SK-N-SH treated with all-trans-retinoic acid at 6 μM for 48 hours (cell line): ENCODE measurements at regions not wholly inside any gene's neighbourhood (a gene's known extent, or its start where the extent isn't known, plus 50 kb on each side); places are given as distances from the start of the nearest gene placed in this dataset.

Experiments used
- ATAC-seq: fragments of 200-7000 bp; cut with Tn5 transposase; 3 replicates; pipeline ENCODE4 v1.9.1; 2020; ENCODE audit warnings: mild to moderate bottlenecking, moderate library complexity
- ARNTL ChIP-seq: fragments of 450-650 bp; formaldehyde crosslinking; IDR thresholded peaks from 2 replicates; pipeline ENCODE4 v1.5.0; 2020; ENCODE audit warnings: low read depth, mild to moderate bottlenecking, moderate library complexity, borderline replicate concordance
- BACH2 ChIP-seq: fragments of 250-450 bp; sonication (Bioruptor Pico); IDR thresholded peaks from 2 replicates; pipeline ENCODE4 v1.9.0; 2021; ENCODE audit warnings: mild to moderate bottlenecking, borderline replicate concordance
- CREB5 ChIP-seq: fragments of 250-450 bp; sonication (Bioruptor Pico); IDR thresholded peaks from 2 replicates; pipeline ENCODE4 v1.5.1; 2020; ENCODE audit warnings: low read depth, mild to moderate bottlenecking, moderate library complexity
- CSDC2 ChIP-seq: fragments of 250-450 bp; sonication (Bioruptor Pico); IDR thresholded peaks from 2 replicates; pipeline ENCODE4 v1.5.0; 2020; ENCODE audit warnings: mild to moderate bottlenecking, moderate library complexity
- CSRNP3 ChIP-seq: fragments of 250-450 bp; sonication (Bioruptor Pico); IDR thresholded peaks from 2 replicates; pipeline ENCODE4 v1.5.1; 2021; ENCODE audit warnings: mild to moderate bottlenecking, moderate library complexity
- ESRRG ChIP-seq: fragments of 250-450 bp; sonication (Bioruptor Pico); IDR thresholded peaks from 2 replicates; pipeline ENCODE4 v1.6.1; 2021; ENCODE audit warnings: mild to moderate bottlenecking
- GLIS3 ChIP-seq: fragments of 250-450 bp; sonication (Bioruptor Pico); IDR thresholded peaks from 2 replicates; pipeline ENCODE4 v1.5.0; 2020; ENCODE audit warnings: mild to moderate bottlenecking, moderate library complexity
- ISL1 ChIP-seq: fragments of 250-450 bp; sonication (Bioruptor Pico); IDR thresholded peaks from 2 replicates; pipeline ENCODE4 v2.1.2; 2022; ENCODE audit warnings: mild to moderate bottlenecking, moderate library complexity
- OSR1 ChIP-seq: fragments of 250-450 bp; sonication (Bioruptor Pico); IDR thresholded peaks from 2 replicates; pipeline ENCODE4 v1.8.0; 2022; ENCODE audit warnings: moderate library complexity, mild to moderate bottlenecking, inconsistent platforms
- PATZ1 ChIP-seq: fragments of 250-450 bp; sonication (Bioruptor Pico); IDR thresholded peaks from 2 replicates; pipeline ENCODE4 v1.8.0; 2020; ENCODE audit warnings: mild to moderate bottlenecking, moderate library complexity, borderline replicate concordance
- POU6F1 ChIP-seq: fragments of 250-450 bp; sonication (Bioruptor Pico); IDR thresholded peaks from 2 replicates; pipeline ENCODE4 v1.8.0; 2021; ENCODE audit warnings: low read depth, mild to moderate bottlenecking, moderate library complexity, borderline replicate concordance
- PPARA ChIP-seq: fragments of 250-450 bp; sonication (Bioruptor Pico); IDR thresholded peaks from 2 replicates; pipeline ENCODE4 v1.5.0; 2020; ENCODE audit warnings: mild to moderate bottlenecking, borderline replicate concordance
- RARB ChIP-seq: fragments of 250-450 bp; sonication (Bioruptor Pico); IDR thresholded peaks from 2 replicates; pipeline ENCODE4 v1.8.0; 2021; ENCODE audit warnings: mild to moderate bottlenecking, moderate library complexity
- SNAI2 ChIP-seq: fragments of 250-450 bp; sonication (Bioruptor Pico); IDR thresholded peaks from 2 replicates; pipeline ENCODE4 v1.5.0; 2020; ENCODE audit warnings: mild to moderate bottlenecking, moderate library complexity
- TCF4 ChIP-seq: fragments of 250-450 bp; sonication (Bioruptor Pico); IDR thresholded peaks from 2 replicates; pipeline ENCODE4 v1.8.0; 2021; ENCODE audit warnings: mild to moderate bottlenecking, moderate library complexity, borderline replicate concordance
- TOX ChIP-seq: fragments of 250-450 bp; sonication (Bioruptor Pico); IDR thresholded peaks from 2 replicates; pipeline ENCODE4 v1.8.0; 2021; ENCODE audit warnings: mild to moderate bottlenecking, moderate library complexity, borderline replicate concordance
- TSHZ2 ChIP-seq: fragments of 250-450 bp; sonication (Bioruptor Pico); IDR thresholded peaks from 2 replicates; pipeline ENCODE4 v1.5.0; 2020; ENCODE audit warnings: mild to moderate bottlenecking, moderate library complexity
- ZC3H10 ChIP-seq: fragments of 250-450 bp; sonication (Bioruptor Pico); IDR thresholded peaks from 2 replicates; pipeline ENCODE4 v1.5.1; 2021; ENCODE audit warnings: mild to moderate bottlenecking, moderate library complexity
- ZFP3 ChIP-seq: fragments of 250-450 bp; sonication (Bioruptor Pico); IDR thresholded peaks from 2 replicates; pipeline ENCODE4 v1.5.0; 2020; ENCODE audit warnings: mild to moderate bottlenecking, moderate library complexity
- ZFP30 ChIP-seq: fragments of 450-650 bp; formaldehyde crosslinking; IDR thresholded peaks from 2 replicates; pipeline ENCODE4 v1.5.0; 2022; ENCODE audit warnings: mild to moderate bottlenecking, moderate library complexity
- ZNF565 ChIP-seq: fragments of 450-650 bp; formaldehyde crosslinking; conservative IDR thresholded peaks from 2 replicates; pipeline ENCODE4 v1.5.0; 2020; ENCODE audit warnings: low read depth, mild to moderate bottlenecking, moderate library complexity
- ZNF70 ChIP-seq: fragments of 450-650 bp; formaldehyde crosslinking; IDR thresholded peaks from 2 replicates; pipeline ENCODE4 v1.5.0; 2020; ENCODE audit warnings: mild to moderate bottlenecking, moderate library complexity
- ZNF8 ChIP-seq: fragments of 450-650 bp; formaldehyde crosslinking; IDR thresholded peaks from 2 replicates; pipeline ENCODE4 v1.5.0; 2020; ENCODE audit warnings: mild to moderate bottlenecking, moderate library complexity

- no peak for ATAC-seq
- TF ChIP-seq PATZ1 (CRISPR knock-in tag) (no peak), ZC3H10 (no peak), ISL1 (CRISPR knock-in tag) (no peak), CSDC2 (CRISPR knock-in tag) (no peak), OSR1 (CRISPR knock-in tag) (no peak), CSRNP3 (no peak), TSHZ2 (no peak), GLIS3 (CRISPR knock-in tag) (no peak), PPARA (CRISPR knock-in tag) (no peak)
These were observed 147.4 kb upstream of the FOXN3 start for GRCh38 chr14:89564286-89564957.

GRCh38 chr14:89563471-89563870 is 146.4 kb upstream of the FOXN3 start:
- TF ChIP-seq SNAI2 (CRISPR knock-in tag) (no peak), ZNF565 (CRISPR knock-in tag) (no peak), CSDC2 (CRISPR knock-in tag) (no peak), ZC3H10 (no peak), ZNF70 (CRISPR knock-in tag) (no peak), ZFP30 (CRISPR knock-in tag) (no peak), PATZ1 (CRISPR knock-in tag) (no peak), TOX (CRISPR knock-in tag) (no peak), ESRRG (no peak), RARB (CRISPR knock-in tag) (no peak), CSRNP3 (no peak), CREB5 (CRISPR knock-in tag) (no peak), OSR1 (CRISPR knock-in tag) (no peak), ISL1 (CRISPR knock-in tag) (no peak), TCF4 (CRISPR knock-in tag) (no peak), ZFP3 (CRISPR knock-in tag) (no peak), GLIS3 (CRISPR knock-in tag) (no peak)
- ATAC-seq = no peak

GRCh38 chr14:89551955-89552354 is 134.9 kb upstream of the FOXN3 start:
- no peak for ATAC-seq
- TF ChIP-seq BACH2 (CRISPR knock-in tag) (no peak), GLIS3 (CRISPR knock-in tag) (no peak), POU6F1 (CRISPR knock-in tag) (no peak), CREB5 (CRISPR knock-in tag) (no peak), ZNF8 (CRISPR knock-in tag) (no peak), PPARA (CRISPR knock-in tag) (no peak), SNAI2 (CRISPR knock-in tag) (no peak), ISL1 (CRISPR knock-in tag) (no peak), CSDC2 (CRISPR knock-in tag) (no peak), ARNTL (CRISPR knock-in tag) (no peak), RARB (CRISPR knock-in tag) (no peak)
